Calu3 (cell line): ENCODE measurements at regions not wholly inside any gene's neighbourhood (a gene's known extent, or its start where the extent isn't known, plus 50 kb on each side); places are given as distances from the start of the nearest gene placed in this dataset.

Source experiments
- BruUV-seq: library from RNA; stranded (reverse); fragments of 400-500 nt; replicated peaks from 2 replicates; lab custom pipeline; 2021; lab: Mats Ljungman, UMichigan
- CTCF ChIA-PET: fragments of 300-600 bp; sonication (Branson Sonifier 250); formaldehyde crosslinking; loops from one replicate; lab custom pipeline; 2022; ENCODE audit warnings: antibody characterized with exemption; lab: Charles Lee
- DNase-seq: peaks from one replicate; pipeline ENCODE4 v3.0.0; 2022
- H3K27ac Mint-ChIP-seq: one replicate; pipeline ENCODE4 v1.8.0; 2022; ENCODE audit warnings: mixed read lengths; ENCODE audit not compliant: unreplicated experiment
- H3K27me3 Mint-ChIP-seq: one replicate; pipeline ENCODE4 v1.8.0; 2022; ENCODE audit warnings: mixed read lengths; ENCODE audit not compliant: unreplicated experiment
- H3K36me3 Mint-ChIP-seq: one replicate; pipeline ENCODE4 v1.8.0; 2022; ENCODE audit warnings: mild to moderate bottlenecking, moderate library complexity, mixed read lengths; ENCODE audit not compliant: insufficient read depth, unreplicated experiment
- H3K4me1 Mint-ChIP-seq: one replicate; pipeline ENCODE4 v1.8.0; 2022; ENCODE audit warnings: mild to moderate bottlenecking, low read depth, mixed read lengths; ENCODE audit not compliant: unreplicated experiment
- H3K4me3 Mint-ChIP-seq: one replicate; pipeline ENCODE4 v1.8.0; 2022; ENCODE audit warnings: mild to moderate bottlenecking, low read depth, moderate library complexity, mixed read lengths; ENCODE audit not compliant: unreplicated experiment
- H3K9me3 Mint-ChIP-seq: one replicate; pipeline ENCODE4 v1.8.0; 2022; ENCODE audit warnings: low read depth, mixed read lengths; ENCODE audit not compliant: unreplicated experiment
- intact Hi-C: fragments of 100-400 bp; cut with micrococcal nuclease; formaldehyde crosslinking; loops from one replicate; pipeline ENCODE4 v1.10.0; 2022; ENCODE audit not compliant: unreplicated experiment
- TF ChIP-seq, protein P1 (sequence below): fragments of 200-600 bp; IDR thresholded peaks from one replicate; pipeline ENCODE4 v1.8.0; 2022; ENCODE audit warnings: antibody characterized with exemption; ENCODE audit not compliant: unreplicated experiment

GRCh38 chr2:5939553-5939952 is 247.4 kb downstream of the SOX11 start:
- Mint-ChIP-seq H3K27me3 (no peaks in the 10 kb centered on the region), H3K36me3 (no peaks in the 10 kb centered on the region), H3K27ac (no peak overlapping the region), H3K4me1 (no peaks in the 10 kb centered on the region), H3K4me3 (no peak overlapping the region), H3K9me3 (peaks cover 14% of the 10 kb centered on the region)
- intact Hi-C loops = no loop called here
- BruUV-seq = no TSS peak
- no peak for DNase-seq
- TF ChIP-seq, protein P1, sequence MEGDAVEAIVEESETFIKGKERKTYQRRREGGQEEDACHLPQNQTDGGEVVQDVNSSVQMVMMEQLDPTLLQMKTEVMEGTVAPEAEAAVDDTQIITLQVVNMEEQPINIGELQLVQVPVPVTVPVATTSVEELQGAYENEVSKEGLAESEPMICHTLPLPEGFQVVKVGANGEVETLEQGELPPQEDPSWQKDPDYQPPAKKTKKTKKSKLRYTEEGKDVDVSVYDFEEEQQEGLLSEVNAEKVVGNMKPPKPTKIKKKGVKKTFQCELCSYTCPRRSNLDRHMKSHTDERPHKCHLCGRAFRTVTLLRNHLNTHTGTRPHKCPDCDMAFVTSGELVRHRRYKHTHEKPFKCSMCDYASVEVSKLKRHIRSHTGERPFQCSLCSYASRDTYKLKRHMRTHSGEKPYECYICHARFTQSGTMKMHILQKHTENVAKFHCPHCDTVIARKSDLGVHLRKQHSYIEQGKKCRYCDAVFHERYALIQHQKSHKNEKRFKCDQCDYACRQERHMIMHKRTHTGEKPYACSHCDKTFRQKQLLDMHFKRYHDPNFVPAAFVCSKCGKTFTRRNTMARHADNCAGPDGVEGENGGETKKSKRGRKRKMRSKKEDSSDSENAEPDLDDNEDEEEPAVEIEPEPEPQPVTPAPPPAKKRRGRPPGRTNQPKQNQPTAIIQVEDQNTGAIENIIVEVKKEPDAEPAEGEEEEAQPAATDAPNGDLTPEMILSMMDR = no peak
- CTCF ChIA-PET = no interaction called here

- Mint-ChIP-seq H3K27me3 (no peaks in the 10 kb centered on the region), H3K27ac (no peak overlapping the region), H3K4me3 (no peak overlapping the region), H3K4me1 (no peaks in the 10 kb centered on the region), H3K36me3 (no peaks in the 10 kb centered on the region), H3K9me3 (peaks cover 14% of the 10 kb centered on the region)
- TF ChIP-seq, protein P1 = no peak
- DNase-seq = no peak
- intact Hi-C loops = no loop called here
- no TSS peak for BruUV-seq
- CTCF ChIA-PET = no interaction called here
These were observed 248.7 kb downstream of the SOX11 start for GRCh38 chr2:5940596-5941535.

- no TSS peak for BruUV-seq
- Mint-ChIP-seq H3K27ac (no peak overlapping the region), H3K4me1 (no peaks in the 10 kb centered on the region), H3K9me3 (peaks cover 10% of the 10 kb centered on the region), H3K27me3 (no peaks in the 10 kb centered on the region), H3K4me3 (no peak overlapping the region), H3K36me3 (no peaks in the 10 kb centered on the region)
- CTCF ChIA-PET = no interaction called here
- intact Hi-C loops = no loop called here
- DNase-seq = no peak
- TF ChIP-seq, protein P1 = no peak
These were observed 250.0 kb downstream of the SOX11 start for GRCh38 chr2:5942204-5942603.

DNA sequence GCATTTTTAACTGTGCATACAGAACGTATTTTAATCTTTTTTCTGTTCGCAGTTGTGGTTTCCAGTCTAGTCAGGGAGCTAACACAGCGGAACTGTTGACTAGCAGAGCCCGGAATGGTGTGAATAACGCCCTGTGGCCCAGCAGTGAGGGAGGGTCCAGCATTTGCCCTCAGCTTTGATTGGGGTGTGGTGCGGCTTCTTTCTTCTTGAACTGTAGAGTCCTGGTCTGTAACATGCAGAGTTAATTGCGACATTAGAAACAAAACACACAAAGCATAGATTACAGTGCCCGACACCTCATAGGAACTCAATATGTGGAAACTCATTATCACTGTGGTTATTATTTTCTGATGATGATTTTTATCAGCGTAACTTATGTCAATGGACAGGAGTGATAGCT is 253.6 kb downstream of the SOX11 start:
- H3K9me3 Mint-ChIP-seq = peaks cover 11% of the 10 kb centered on the region
- H3K36me3 Mint-ChIP-seq = no peaks in the 10 kb centered on the region
- no peaks in the 10 kb centered on the region for H3K27me3 Mint-ChIP-seq
- no peak overlapping the region for H3K4me3 Mint-ChIP-seq
- TF ChIP-seq, protein P1 = no peak
- no peak overlapping the region for H3K27ac Mint-ChIP-seq
- no TSS peak for BruUV-seq
- DNase-seq = no peak
- CTCF ChIA-PET = no interaction called here
- intact Hi-C loops = no loop called here
- no peaks in the 10 kb centered on the region for H3K4me1 Mint-ChIP-seq
